ENCODE measurements at regions not wholly inside any gene's neighbourhood (a gene's known extent, or its start where the extent isn't known, plus 50 kb on each side); places are given as distances from the start of the nearest gene placed in this dataset.

DNA sequence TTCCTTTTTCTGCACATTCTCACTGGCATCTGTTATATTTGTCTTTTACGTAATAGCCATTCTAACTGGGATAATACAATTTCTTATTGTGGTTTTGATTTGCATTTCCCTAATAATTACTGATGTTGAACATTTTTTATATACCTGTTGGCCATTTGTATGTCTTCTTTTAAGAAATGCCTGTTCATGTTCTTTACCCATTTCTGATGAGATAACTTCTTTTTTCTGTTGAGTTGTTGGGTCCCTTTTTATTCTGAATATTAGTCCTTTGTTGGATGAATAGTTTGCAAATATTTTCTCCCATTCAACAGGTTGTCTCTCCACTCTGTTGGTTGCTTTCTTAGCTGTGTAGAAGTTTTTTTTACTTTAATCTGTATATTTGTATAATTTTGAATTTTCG lies 147.7 kb upstream of the TRPC4 start:
- Histone ChIP-seq H3K56ac (ENCODE audit: extremely low read depth, insufficient read depth, low read length) (no peak overlapping the region), H3K4ac (ENCODE audit: low read depth, low read length) (no peak overlapping the region), H3K4me1 (ENCODE audit: control insufficient read depth, insufficient read depth, low read length) (no peaks in the 10 kb centered on the region), H4K20me1 (ENCODE audit: insufficient read depth, low read length) (no peaks in the 10 kb centered on the region), H3K9me1 (ENCODE audit: insufficient read depth, low read length) (no peaks in the 10 kb centered on the region), H3K14ac (replicated peaks; ENCODE audit: low read depth, low read length) (no peak overlapping the region), H3K9ac (ENCODE audit: low read depth, low read length) (no peak overlapping the region), H3K4me3 (ENCODE audit: insufficient read depth, low read depth, low read length) (no peak overlapping the region), H4K91ac (ENCODE audit: insufficient read depth, low read depth, low read length) (no peak overlapping the region), H4K8ac (ENCODE audit: low read depth in 2 of 2, low read length in 2 of 2) (no peak overlapping the region), H3K79me1 (ENCODE audit: low read depth in 1 of 2, low read length in 2 of 2) (no peaks in the 10 kb centered on the region), H4K5ac (ENCODE audit: low read depth, low read length) (no peak overlapping the region), H2AK5ac (ENCODE audit: low read depth, low read length) (no peak overlapping the region), H2AFZ (replicated peaks; ENCODE audit: low read length, poor library complexity) (no peak overlapping the region), H3K27ac (ENCODE audit: insufficient read depth, low read length) (no peak overlapping the region), H3K9me3 (ENCODE audit: control insufficient read depth, insufficient read depth, low read length) (no peaks in the 10 kb centered on the region), H3K36me3 (ENCODE audit: control insufficient read depth, insufficient read depth, low read length) (no peaks in the 10 kb centered on the region), H2BK120ac (ENCODE audit: low read depth, low read length) (no peak overlapping the region), H3K4me2 (ENCODE audit: low read depth, low read length) (no peak overlapping the region), H3K23ac (ENCODE audit: low read depth, low read length) (no peak overlapping the region), H2BK20ac (ENCODE audit: low read depth, low read length) (no peak overlapping the region), H3K18ac (ENCODE audit: low read depth, low read length) (no peak overlapping the region), H3K27me3 (ENCODE audit: control insufficient read depth, insufficient read depth, low read length) (no peaks in the 10 kb centered on the region), H2BK5ac (ENCODE audit: low read depth, low read length, poor library complexity, severe bottlenecking) (no peak overlapping the region), H2BK15ac (ENCODE audit: low read depth, low read length) (no peak overlapping the region), H2AK9ac (replicated peaks; ENCODE audit: low read depth, low read length, poor library complexity) (no peak overlapping the region)
- ChIA-PET CTCF (no interaction called here), POLR2A (ENCODE audit: unreplicated experiment) (interaction anchor here (0.6 kb wide), 1 partner anchor 879 kb away, joined by 3 read pairs; no protein-coding TSS in a partner anchor)
- no CpG with 5 or more reads among the region's 2 CpGs for WGBS, 2 experiments (ENCODE audit: extremely low coverage in 2 of 2, insufficient read length in 1 of 2)
- intact Hi-C loops (cut with micrococcal nuclease), result no loop called here
- DNase-seq (no peak), ATAC-seq (ENCODE audit: low read depth) (no peak)
- in situ Hi-C loops (cut with MboI; ENCODE audit: low sequenced_read_pairs), result no loop called here
- BruUV-seq (replicated peaks), result no TSS peak
- dilution Hi-C loops (cut with HindIII; ENCODE audit: low sequenced_read_pairs, unreplicated experiment), result no loop called here
- TF ChIP-seq RAD21 (IDR thresholded peaks at IDR 0.05; ENCODE audit: low read length), result no peak
- no peak for TF ChIP-seq MXI1 (IDR thresholded peaks at IDR 0.05; ENCODE audit: borderline replicate concordance, low read depth, low read length)
- no peak for TF ChIP-seq CHD1 (IDR thresholded peaks at IDR 0.05; ENCODE audit: low read depth, low read length)
- TF ChIP-seq CEBPB (IDR thresholded peaks at IDR 0.05; ENCODE audit: low read depth, low read length), result no peak
- TF ChIP-seq, protein P1, sequence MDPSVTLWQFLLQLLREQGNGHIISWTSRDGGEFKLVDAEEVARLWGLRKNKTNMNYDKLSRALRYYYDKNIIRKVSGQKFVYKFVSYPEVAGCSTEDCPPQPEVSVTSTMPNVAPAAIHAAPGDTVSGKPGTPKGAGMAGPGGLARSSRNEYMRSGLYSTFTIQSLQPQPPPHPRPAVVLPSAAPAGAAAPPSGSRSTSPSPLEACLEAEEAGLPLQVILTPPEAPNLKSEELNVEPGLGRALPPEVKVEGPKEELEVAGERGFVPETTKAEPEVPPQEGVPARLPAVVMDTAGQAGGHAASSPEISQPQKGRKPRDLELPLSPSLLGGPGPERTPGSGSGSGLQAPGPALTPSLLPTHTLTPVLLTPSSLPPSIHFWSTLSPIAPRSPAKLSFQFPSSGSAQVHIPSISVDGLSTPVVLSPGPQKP (IDR thresholded peaks at IDR 0.05; ENCODE audit: borderline replicate concordance, low read depth, low read length), result no peak
- no peak for TF ChIP-seq FOS (IDR thresholded peaks at IDR 0.05; ENCODE audit: low read depth, low read length)
- TF ChIP-seq, protein P2, sequence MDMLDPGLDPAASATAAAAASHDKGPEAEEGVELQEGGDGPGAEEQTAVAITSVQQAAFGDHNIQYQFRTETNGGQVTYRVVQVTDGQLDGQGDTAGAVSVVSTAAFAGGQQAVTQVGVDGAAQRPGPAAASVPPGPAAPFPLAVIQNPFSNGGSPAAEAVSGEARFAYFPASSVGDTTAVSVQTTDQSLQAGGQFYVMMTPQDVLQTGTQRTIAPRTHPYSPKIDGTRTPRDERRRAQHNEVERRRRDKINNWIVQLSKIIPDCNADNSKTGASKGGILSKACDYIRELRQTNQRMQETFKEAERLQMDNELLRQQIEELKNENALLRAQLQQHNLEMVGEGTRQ (IDR thresholded peaks at IDR 0.05; ENCODE audit: low read depth, low read length), result no peak
- TF ChIP-seq MAZ (IDR thresholded peaks at IDR 0.05; ENCODE audit: borderline replicate concordance, low read depth, low read length), result no peak
- TF ChIP-seq, protein P3, sequence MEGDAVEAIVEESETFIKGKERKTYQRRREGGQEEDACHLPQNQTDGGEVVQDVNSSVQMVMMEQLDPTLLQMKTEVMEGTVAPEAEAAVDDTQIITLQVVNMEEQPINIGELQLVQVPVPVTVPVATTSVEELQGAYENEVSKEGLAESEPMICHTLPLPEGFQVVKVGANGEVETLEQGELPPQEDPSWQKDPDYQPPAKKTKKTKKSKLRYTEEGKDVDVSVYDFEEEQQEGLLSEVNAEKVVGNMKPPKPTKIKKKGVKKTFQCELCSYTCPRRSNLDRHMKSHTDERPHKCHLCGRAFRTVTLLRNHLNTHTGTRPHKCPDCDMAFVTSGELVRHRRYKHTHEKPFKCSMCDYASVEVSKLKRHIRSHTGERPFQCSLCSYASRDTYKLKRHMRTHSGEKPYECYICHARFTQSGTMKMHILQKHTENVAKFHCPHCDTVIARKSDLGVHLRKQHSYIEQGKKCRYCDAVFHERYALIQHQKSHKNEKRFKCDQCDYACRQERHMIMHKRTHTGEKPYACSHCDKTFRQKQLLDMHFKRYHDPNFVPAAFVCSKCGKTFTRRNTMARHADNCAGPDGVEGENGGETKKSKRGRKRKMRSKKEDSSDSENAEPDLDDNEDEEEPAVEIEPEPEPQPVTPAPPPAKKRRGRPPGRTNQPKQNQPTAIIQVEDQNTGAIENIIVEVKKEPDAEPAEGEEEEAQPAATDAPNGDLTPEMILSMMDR (conservative IDR thresholded peaks at IDR 0.05; ENCODE audit: low read depth, low read length), result no peak
